GM21360 (cell line): ENCODE measurements at regions not wholly inside any gene's neighbourhood (a gene's known extent, or its start where the extent isn't known, plus 50 kb on each side); places are given as distances from the start of the nearest gene placed in this dataset.

Experiments
- ATAC-seq: cut with Tn5 transposase; IDR thresholded peaks from one replicate; pipeline ENCODE4 v1.9.1; 2021; ENCODE audit warnings: mild to moderate bottlenecking, moderate library complexity; ENCODE audit not compliant: unreplicated experiment

GRCh38 chr15:70271422-70272088 lies 173.8 kb upstream of the TLE3 start:
- ATAC-seq: no peak

GRCh38 chr15:70270752-70271111 lies 173.0 kb upstream of the TLE3 start:
- ATAC-seq: no peak

GRCh38 chr15:70269991-70270751 lies 172.5 kb upstream of the TLE3 start:
- no peak for ATAC-seq

- no peak for ATAC-seq
Measured at GRCh38 chr15:70269311-70269911, 171.7 kb upstream of the TLE3 start.

- no peak for ATAC-seq
Measured at GRCh38 chr15:70268698-70269251, 171.1 kb upstream of the TLE3 start.

GRCh38 chr15:70267879-70268278 lies 170.2 kb upstream of the TLE3 start:
- ATAC-seq: no peak

- ATAC-seq: no peak
Measured at GRCh38 chr15:70267306-70267705, 169.6 kb upstream of the TLE3 start.

- no peak for ATAC-seq
Measured at GRCh38 chr15:70266412-70267121, 168.8 kb upstream of the TLE3 start.

- no peak for ATAC-seq
Measured at GRCh38 chr15:70265986-70266385, 168.3 kb upstream of the TLE3 start.

GRCh38 chr15:70265466-70265978 lies 167.8 kb upstream of the TLE3 start:
- ATAC-seq: no peak

GRCh38 chr15:70264738-70265465 lies 167.2 kb upstream of the TLE3 start:
- no peak for ATAC-seq

- no peak for ATAC-seq
Measured at GRCh38 chr15:70264014-70264582, 166.4 kb upstream of the TLE3 start.

GRCh38 chr15:70262591-70263274 lies 165.0 kb upstream of the TLE3 start:
- no peak for ATAC-seq

- ATAC-seq: no peak
Measured at GRCh38 chr15:70262171-70262570, 164.5 kb upstream of the TLE3 start.

GRCh38 chr15:70261083-70261482 lies 163.4 kb upstream of the TLE3 start:
- ATAC-seq: no peak

- ATAC-seq: no peak
Measured at GRCh38 chr15:70260580-70260979, 162.9 kb upstream of the TLE3 start.

- ATAC-seq: no peak
Measured at GRCh38 chr15:70259640-70260508, 162.2 kb upstream of the TLE3 start.

- no peak for ATAC-seq
Measured at GRCh38 chr15:70259028-70259424, 161.3 kb upstream of the TLE3 start.
